Stimulated activated CD8-positive, alpha-beta memory T cell treated with anti-CD3 and anti-CD28 coated beads, Interleukin-4, amount 100 ng/mL, for 4 hours (primary cell): ENCODE measurements at regions not wholly inside any gene's neighbourhood (a gene's known extent, or its start where the extent isn't known, plus 50 kb on each side); places are given as distances from the start of the nearest gene placed in this dataset.
A peak's percentile ranks its signal among the peaks of the same experiment; 100 is the strongest.
"Not testable (repeated sequence)": the region's sequence is repeated elsewhere in the genome, so short reads cannot be mapped to it uniquely, and the experiment has no call there.

Experiments used
- DNase-seq, 2 donors: peaks; one replicate each; pipeline ENCODE4 v3.0.0-alpha.2; 2020; ENCODE audit warnings: low read depth in 2 of 2, low spot score in 1 of 2

- no peak for DNase-seq
Observed at GRCh38 chr15:62363913-62364312, 198.8 kb upstream of the C2CD4B start.

GRCh38 chr15:62365795-62366442, 200.8 kb upstream of the C2CD4B start:
- DNase-seq, result no peak

DNA sequence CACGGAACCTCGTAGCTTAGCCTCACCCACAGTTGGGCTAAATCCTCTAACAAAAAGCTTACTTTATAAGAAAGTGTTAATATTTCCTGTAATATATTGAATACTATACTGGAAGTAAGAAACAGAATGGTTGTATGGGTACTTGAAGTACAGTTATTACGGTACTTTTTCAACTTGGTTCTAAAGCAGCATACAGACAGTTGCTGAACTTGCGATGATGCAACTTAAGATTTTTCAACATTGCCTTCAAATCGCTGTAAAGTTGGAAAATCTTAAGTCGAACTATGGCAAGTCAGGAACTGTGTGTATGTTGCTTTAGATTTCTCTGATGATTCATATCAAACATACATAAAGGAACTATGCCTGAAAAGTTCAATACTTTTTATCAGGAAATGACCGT, 204.4 kb upstream of the C2CD4B start:
- no peak for DNase-seq

GRCh38 chr15:62371683-62372082, 206.6 kb upstream of the C2CD4B start:
- DNase-seq, result not testable (repeated sequence)

DNA sequence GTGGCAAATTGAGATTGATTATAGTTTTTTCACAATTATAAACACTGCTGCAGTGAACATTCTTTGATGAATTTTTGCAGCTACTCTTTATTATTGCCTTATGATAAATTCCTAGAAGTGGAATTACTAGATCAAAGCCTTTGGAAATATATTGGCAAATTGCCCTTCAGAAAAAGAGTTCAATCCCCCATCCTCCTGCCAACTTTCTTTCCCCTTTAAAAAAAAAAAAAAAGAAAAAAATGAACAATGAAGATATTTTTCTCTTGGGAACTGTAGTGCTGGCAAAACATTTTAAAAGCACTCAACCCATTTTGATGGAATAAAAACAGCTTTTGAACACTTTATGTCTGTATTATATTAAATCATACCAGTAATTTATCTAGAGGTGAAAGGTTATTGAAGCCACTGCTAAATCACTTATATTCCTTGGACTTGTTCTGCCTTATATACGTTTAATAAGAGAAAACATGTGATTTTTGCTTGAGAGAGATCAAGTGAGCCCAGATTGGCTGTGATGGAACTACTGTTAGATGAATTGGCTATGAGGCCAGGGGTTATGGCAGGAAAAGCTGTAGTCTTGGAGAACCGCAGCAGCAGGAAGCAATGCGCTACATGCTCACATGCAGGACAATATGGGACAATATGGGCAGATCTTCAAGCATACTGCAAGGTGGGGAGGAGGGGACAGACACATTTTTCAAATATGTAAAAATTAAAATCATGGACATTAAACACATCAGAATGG, 212.8 kb upstream of the C2CD4B start:
- no peak for DNase-seq

DNA sequence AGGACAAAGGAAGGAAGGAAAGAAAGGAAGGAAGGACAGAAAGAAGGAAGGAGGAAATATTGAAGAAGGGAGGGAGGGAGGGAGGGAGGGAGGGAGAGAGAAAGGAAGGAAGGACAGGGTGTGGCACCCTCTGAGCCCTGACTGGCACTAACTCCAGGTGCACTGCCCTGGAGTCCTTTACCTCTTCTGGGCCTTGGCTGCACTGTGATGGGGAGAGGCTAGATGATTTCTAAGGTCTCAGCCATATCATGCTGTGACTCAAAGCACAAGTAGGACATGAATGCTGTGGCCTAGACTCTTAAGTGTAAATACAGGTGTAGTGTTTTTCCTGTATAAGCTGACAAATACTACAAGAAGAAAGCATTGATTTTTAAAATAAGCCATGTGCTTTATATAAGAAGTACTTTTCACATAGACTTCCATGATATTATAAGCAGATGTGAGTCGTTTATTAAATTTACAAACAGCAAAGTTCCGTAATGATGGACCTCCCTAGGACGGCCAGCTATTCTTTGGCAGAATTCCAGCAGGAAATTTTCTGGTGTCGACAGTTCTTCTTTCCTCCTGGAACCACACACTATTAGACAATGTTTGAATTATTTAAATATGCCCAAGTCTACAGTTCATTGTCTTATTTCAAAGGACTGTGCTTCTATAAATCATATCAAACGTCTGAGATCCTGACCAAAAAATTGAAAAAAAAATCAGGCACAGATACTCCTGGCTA, 213.8 kb upstream of the C2CD4B start:
- DNase-seq, result no peak

GRCh38 chr15:62380011-62380410, 214.9 kb upstream of the C2CD4B start:
- DNase-seq, result no peak

GRCh38 chr15:62382046-62382445, 217.0 kb upstream of the C2CD4B start:
- DNase-seq, result no peak

GRCh38 chr15:62389885-62390790, 225.1 kb upstream of the C2CD4B start, which contains the start of gene TLN2:
Gene TLN2 (plus strand): TSS chr15:62390550.
- DNase-seq, result peak in 1 of 2 donors; percentile 21

- no peak for DNase-seq
Observed at GRCh38 chr15:62390791-62391640, 225.9 kb upstream of the C2CD4B start.

GRCh38 chr15:62391641-62392262, 226.7 kb upstream of the C2CD4B start:
- DNase-seq, result no peak

- DNase-seq, result no peak
Observed at GRCh38 chr15:62392376-62392775, 227.3 kb upstream of the C2CD4B start.

- no peak for DNase-seq
Observed at GRCh38 chr15:62393196-62393595, 228.1 kb upstream of the C2CD4B start.

- no peak for DNase-seq
Observed at GRCh38 chr15:62394079-62394478, 229.0 kb upstream of the C2CD4B start.

GRCh38 chr15:62400778-62401177, 235.7 kb upstream of the C2CD4B start:
- no peak for DNase-seq

DNA sequence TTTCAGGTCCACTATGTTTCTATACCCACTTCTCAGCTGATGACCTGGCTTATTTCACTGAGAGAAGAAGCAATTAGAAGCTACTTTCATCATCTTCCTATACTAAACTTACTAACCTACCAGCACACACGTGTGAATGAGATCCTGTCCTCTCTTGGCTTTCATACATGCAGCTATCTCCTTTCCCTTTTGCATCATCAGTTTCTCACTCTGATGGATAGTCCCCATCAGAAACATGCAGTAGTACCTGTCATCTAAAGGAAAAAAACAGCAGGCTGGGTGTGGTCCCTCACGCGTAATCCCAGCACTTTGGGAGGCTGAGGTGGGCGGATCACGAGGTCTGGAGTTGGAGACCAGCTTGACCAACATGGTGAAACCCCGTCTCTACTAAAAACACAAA, 237.6 kb upstream of the C2CD4B start:
- no peak for DNase-seq

- no peak for DNase-seq
Observed at GRCh38 chr15:62403164-62403809, 238.2 kb upstream of the C2CD4B start.

DNA sequence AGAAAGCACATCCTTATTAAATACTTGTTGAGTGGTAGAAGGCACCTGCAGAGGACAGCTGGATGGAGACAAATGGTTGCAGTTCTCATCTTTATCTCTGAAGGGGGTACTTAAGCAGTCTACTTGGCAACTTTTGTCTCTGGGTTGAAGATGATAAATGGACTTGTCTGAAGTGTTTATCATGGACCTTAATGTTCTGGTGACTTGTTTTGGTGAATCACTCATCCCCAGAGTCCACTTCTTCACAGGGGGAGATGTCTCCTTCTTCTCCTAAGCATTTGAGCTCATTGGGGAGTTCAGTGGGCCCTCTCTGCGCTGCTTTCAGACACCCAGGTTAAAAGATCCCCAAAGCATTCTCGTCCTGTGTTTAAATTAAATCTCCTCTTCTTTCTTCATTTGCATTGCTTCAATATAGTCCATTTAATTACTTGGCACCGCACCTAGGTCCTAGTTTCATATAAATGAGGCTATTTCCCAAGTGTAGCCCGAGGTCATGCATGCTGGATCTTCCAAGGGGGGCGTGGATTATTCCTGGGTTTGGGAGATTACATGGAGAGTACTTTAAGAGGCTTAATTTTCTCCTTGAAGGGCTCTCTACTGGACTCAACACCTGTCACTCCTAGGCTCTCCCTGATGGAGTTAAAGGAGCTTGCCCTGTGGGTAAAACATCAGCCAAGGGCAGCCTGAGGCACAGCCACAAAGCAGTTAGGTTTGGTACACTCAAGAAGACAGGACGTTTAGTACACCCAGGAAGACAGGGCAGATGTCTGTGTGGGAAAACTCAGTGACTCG, 239.3 kb upstream of the C2CD4B start:
- DNase-seq, result no peak
